H1 (cell line): ENCODE measurements at regions not wholly inside any gene's neighbourhood (a gene's known extent, or its start where the extent isn't known, plus 50 kb on each side); places are given as distances from the start of the nearest gene placed in this dataset.

Source experiments
- ATF2 ChIP-seq: IDR thresholded peaks from 2 replicates; pipeline ENCODE4 v1.6.1; 2012; ENCODE audit warnings: low read length, inconsistent platforms
- CREB1 ChIP-seq: IDR thresholded peaks from 2 replicates; pipeline ENCODE4 v1.6.1; 2012; ENCODE audit warnings: inconsistent platforms
- CTCF ChIP-seq, 3 experiments: IDR thresholded peaks; 1 replicate in 2 of 3; 2 replicates in 1 of 3; pipeline versions ENCODE4 v1.5.1 to v1.6.1; 2011; ENCODE audit warnings: low read length in 3 of 3, mild to moderate bottlenecking in 3 of 3, inconsistent platforms in 2 of 3, low read depth in 1 of 3, moderate library complexity in 1 of 3; ENCODE audit not compliant: insufficient read depth in 1 of 3; ENCODE audit errors: control extremely low read depth in 1 of 3
- EGR1 ChIP-seq: IDR thresholded peaks from 2 replicates; pipeline ENCODE4 v1.6.1; 2011; ENCODE audit warnings: low read depth, low read length, borderline replicate concordance
- EP300 ChIP-seq, 2 experiments: IDR thresholded peaks; 1 replicate in 1 of 2; 2 replicates in 1 of 2; pipeline ENCODE4 v1.6.1; 2011 to 2012; ENCODE audit warnings: low read depth in 2 of 2, low read length in 2 of 2, mild to moderate bottlenecking in 2 of 2, borderline replicate concordance in 1 of 2, inconsistent platforms in 1 of 2, moderate library complexity in 1 of 2
- JUN ChIP-seq: IDR thresholded peaks from 2 replicates; pipeline ENCODE4 v1.6.1; 2011; ENCODE audit warnings: low read depth, mild to moderate bottlenecking, improper control_type of control experiment, low read length
- POLR2A ChIP-seq, 2 experiments: IDR thresholded peaks; 1 replicate in 1 of 2; 2 replicates in 1 of 2; pipeline ENCODE4 v1.6.1; 2011; ENCODE audit warnings: low read depth in 2 of 2, low read length in 2 of 2, mild to moderate bottlenecking in 2 of 2; ENCODE audit errors: control extremely low read depth in 1 of 2
- POLR2AphosphoS5 ChIP-seq: IDR thresholded peaks from 2 replicates; pipeline ENCODE4 v1.6.1; 2011; ENCODE audit warnings: low read depth, low read length
- RAD21 ChIP-seq, 2 experiments: IDR thresholded peaks in 1 of 2; conservative IDR thresholded peaks in 1 of 2; 2 replicates each; pipeline ENCODE4 v1.6.1; 2011; ENCODE audit warnings: low read depth in 2 of 2, low read length in 2 of 2, improper control_type of control experiment in 1 of 2, inconsistent platforms in 1 of 2, mild to moderate bottlenecking in 1 of 2, moderate library complexity in 1 of 2

GRCh38 chr5:34497470-34497808, 158.7 kb upstream of the RAI14 start:
- no peak for TF ChIP-seq JUN
- no peak for TF ChIP-seq CREB1
- no peak for TF ChIP-seq CTCF (IDR thresholded peaks at IDR 0.05; ENCODE audit: control extremely low read depth in 1 of 3, insufficient read depth in 1 of 3, low read depth in 1 of 3, low read length in 3 of 3)
- no peak for TF ChIP-seq POLR2A (IDR thresholded peaks at IDR 0.05; ENCODE audit: control extremely low read depth in 1 of 2, low read depth in 2 of 2, low read length in 2 of 2)
- TF ChIP-seq RAD21 (IDR thresholded peaks at IDR 0.05 in 1 of 2, conservative IDR thresholded peaks at IDR 0.05 in 1 of 2; ENCODE audit: low read depth in 2 of 2, low read length in 2 of 2) = no peak
- TF ChIP-seq EP300 (IDR thresholded peaks at IDR 0.05; ENCODE audit: borderline replicate concordance in 1 of 2, low read depth in 2 of 2, low read length in 2 of 2) = no peak
- no peak for TF ChIP-seq POLR2AphosphoS5
- TF ChIP-seq ATF2 = no peak
- no peak for TF ChIP-seq EGR1
